GM12872 (cell line): ENCODE measurements at regions not wholly inside any gene's neighbourhood (a gene's known extent, or its start where the extent isn't known, plus 50 kb on each side); places are given as distances from the start of the nearest gene placed in this dataset.

ENCODE experiments used
- CTCF ChIP-seq: IDR thresholded peaks from 3 replicates; pipeline ENCODE4 v1.5.1; 2011; ENCODE audit warnings: low read depth, mild to moderate bottlenecking, low read length, moderate library complexity; ENCODE audit not compliant: insufficient read depth

- peak; percentile 86 for TF ChIP-seq CTCF
These were observed 138.1 kb upstream of the HMCN1 start for GRCh38 chr1:185595835-185596667.

- TF ChIP-seq CTCF: no peak
These were observed 139.3 kb upstream of the HMCN1 start for GRCh38 chr1:185594786-185595410.

DNA sequence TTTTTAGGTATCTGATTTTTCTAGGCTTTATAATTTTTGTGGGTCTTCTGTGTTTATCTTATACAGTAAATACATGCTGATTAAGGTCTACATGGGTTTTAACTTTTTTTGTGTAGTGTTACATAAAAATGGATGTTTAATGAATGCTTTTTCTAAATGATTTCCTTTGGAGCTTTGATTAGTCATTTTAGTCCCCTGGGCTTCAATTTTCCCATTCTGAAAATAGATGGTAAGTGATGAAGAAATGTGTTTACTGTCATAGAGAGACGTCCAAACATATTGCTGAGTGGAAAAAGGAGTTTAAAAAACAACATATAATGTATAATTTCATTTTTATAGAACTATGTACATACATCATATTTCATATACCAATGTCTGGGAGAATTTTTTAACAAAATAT lies 140.9 kb upstream of the HMCN1 start:
- no peak for TF ChIP-seq CTCF

DNA sequence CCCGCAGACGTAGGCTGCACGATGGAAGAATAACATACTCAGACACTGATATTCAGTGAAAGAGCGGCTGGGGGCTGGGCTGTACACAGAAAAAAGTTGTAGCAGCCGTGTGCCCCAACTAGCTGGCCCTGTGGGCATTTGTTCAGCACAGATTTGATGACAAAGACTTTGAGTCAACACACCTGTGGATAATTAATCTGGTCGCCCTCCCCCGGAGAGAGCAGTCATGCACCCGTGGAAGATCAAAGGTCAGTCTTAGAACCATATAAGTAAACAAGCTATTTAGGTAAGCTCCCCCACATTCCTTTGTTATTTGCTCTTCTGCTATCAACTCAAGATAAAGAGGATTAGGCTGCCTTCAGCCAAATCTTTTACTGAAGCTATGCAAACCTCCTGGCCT lies 148.4 kb upstream of the HMCN1 start:
- no peak for TF ChIP-seq CTCF

DNA sequence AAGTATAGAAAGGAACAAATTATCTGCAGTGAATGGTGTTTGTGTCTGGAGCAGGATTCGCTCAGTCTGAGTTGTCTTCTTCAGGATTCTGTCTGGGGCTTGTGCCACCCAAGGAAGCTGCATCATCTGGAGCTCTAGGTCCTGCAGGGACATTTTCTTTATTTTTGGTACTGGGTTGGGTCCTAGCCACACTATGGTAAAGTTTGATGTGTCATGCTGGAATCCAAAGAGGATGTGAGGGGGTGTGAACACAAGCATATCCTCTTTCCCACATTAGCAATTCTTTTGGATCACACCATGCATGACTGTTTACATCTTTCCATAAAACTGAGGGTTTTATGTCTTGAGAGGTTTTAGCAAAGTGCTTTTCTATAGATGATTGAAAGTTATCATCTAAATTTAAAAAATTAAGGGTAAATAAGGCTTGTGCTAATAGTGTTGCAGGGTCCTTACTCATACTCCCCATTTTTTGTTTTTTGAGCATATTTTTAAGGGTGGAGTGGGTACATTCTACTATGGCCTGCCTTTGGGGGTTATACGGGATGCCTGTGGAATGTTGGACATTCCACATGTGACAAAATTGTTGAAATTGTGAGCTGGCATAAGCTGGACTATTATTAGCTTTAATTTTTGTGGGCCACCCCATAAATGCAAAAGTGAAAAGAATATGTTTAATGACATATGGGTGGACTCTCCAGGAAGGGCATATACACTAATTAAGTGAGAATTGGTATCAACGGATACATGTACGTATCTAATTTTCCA lies 152.0 kb upstream of the HMCN1 start:
- no peak for TF ChIP-seq CTCF

GRCh38 chr1:185581020-185581419 lies 153.2 kb upstream of the HMCN1 start:
- no peak for TF ChIP-seq CTCF

GRCh38 chr1:185578293-185578692 lies 155.9 kb upstream of the HMCN1 start:
- TF ChIP-seq CTCF: no peak
